A549 (cell line): ENCODE measurements at regions not wholly inside any gene's neighbourhood (a gene's known extent, or its start where the extent isn't known, plus 50 kb on each side); places are given as distances from the start of the nearest gene placed in this dataset.

Source experiments
- BHLHE40 ChIP-seq: IDR thresholded peaks from 2 replicates; pipeline ENCODE4 v1.6.1; 2012; ENCODE audit warnings: low read depth, low read length, inconsistent platforms
- EP300 ChIP-seq, 2 experiments: fragments of >200 bp; sonication (Bioruptor Twin); formaldehyde crosslinking; IDR thresholded peaks; 2 replicates in 1 of 2; 3 replicates in 1 of 2; pipeline ENCODE4 v1.6.1; 2016 to 2017
- MAFK ChIP-seq: fragments of 450-650 bp; IDR thresholded peaks from 2 replicates; pipeline ENCODE4 v1.6.1; 2014; ENCODE audit not compliant: partially characterized antibody
- MYC ChIP-seq: IDR thresholded peaks from 2 replicates; pipeline ENCODE4 v1.6.1; 2012; ENCODE audit warnings: mild to moderate bottlenecking, inconsistent platforms, low read length, improper control_type of control experiment, borderline replicate concordance
- PHF8 ChIP-seq: fragments of 200-600 bp; sonication (generic); IDR thresholded peaks from 2 replicates; pipeline ENCODE4 v1.6.1; 2016; ENCODE audit warnings: low read depth, mild to moderate bottlenecking, antibody characterized with exemption, moderate library complexity, borderline replicate concordance
- POLR2A ChIP-seq: IDR thresholded peaks from 2 replicates; pipeline ENCODE4 v1.6.1; 2012; ENCODE audit warnings: mild to moderate bottlenecking, low read length
- RARB ChIP-seq: fragments of 250-450 bp; sonication (Bioruptor Pico); IDR thresholded peaks from 2 replicates; pipeline ENCODE4 v1.8.0; 2021; ENCODE audit warnings: mild to moderate bottlenecking, moderate library complexity
- TF ChIP-seq, protein P1 (sequence below): fragments of 450-650 bp; IDR thresholded peaks from 2 replicates; pipeline ENCODE4 v1.6.1; 2014; ENCODE audit warnings: antibody characterized with exemption
- TF ChIP-seq, protein P2 (sequence below): fragments of >200 bp; sonication (Bioruptor Twin); formaldehyde crosslinking; IDR thresholded peaks from 3 replicates; pipeline ENCODE4 v1.5.1; 2016
- TF ChIP-seq, protein P3 (sequence below): fragments of 200-600 bp; sonication (generic); IDR thresholded peaks from 2 replicates; pipeline ENCODE4 v1.6.1; 2016; ENCODE audit warnings: antibody characterized with exemption, mild to moderate bottlenecking, moderate library complexity
- TF ChIP-seq, protein P4 (sequence below): IDR thresholded peaks from 2 replicates; pipeline ENCODE4 v1.6.1; 2012

DNA sequence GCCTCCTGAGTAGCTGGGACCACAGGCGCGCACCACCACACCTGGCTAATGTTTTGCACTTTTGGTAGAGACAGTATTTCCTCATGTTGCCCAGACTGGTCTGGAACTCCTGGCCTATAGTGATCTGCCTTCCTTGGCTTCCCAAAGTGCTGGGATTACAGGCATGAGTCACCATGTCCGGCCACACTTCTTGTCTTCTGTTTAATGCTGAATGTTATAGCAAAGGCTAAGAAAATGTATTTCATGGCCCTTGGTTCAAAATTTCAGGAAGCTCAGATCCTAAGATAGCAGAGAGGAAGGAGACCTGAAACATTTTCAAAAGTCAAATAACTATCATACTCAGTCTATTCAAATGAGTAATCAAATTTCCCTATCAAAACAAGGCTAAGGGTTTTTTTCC is 229.6 kb downstream of the BAMBI start:
- no peak for TF ChIP-seq POLR2A
- TF ChIP-seq MYC: no peak
- TF ChIP-seq, protein P1, sequence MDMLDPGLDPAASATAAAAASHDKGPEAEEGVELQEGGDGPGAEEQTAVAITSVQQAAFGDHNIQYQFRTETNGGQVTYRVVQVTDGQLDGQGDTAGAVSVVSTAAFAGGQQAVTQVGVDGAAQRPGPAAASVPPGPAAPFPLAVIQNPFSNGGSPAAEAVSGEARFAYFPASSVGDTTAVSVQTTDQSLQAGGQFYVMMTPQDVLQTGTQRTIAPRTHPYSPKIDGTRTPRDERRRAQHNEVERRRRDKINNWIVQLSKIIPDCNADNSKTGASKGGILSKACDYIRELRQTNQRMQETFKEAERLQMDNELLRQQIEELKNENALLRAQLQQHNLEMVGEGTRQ: no peak
- no peak for TF ChIP-seq BHLHE40
- TF ChIP-seq, protein P2, sequence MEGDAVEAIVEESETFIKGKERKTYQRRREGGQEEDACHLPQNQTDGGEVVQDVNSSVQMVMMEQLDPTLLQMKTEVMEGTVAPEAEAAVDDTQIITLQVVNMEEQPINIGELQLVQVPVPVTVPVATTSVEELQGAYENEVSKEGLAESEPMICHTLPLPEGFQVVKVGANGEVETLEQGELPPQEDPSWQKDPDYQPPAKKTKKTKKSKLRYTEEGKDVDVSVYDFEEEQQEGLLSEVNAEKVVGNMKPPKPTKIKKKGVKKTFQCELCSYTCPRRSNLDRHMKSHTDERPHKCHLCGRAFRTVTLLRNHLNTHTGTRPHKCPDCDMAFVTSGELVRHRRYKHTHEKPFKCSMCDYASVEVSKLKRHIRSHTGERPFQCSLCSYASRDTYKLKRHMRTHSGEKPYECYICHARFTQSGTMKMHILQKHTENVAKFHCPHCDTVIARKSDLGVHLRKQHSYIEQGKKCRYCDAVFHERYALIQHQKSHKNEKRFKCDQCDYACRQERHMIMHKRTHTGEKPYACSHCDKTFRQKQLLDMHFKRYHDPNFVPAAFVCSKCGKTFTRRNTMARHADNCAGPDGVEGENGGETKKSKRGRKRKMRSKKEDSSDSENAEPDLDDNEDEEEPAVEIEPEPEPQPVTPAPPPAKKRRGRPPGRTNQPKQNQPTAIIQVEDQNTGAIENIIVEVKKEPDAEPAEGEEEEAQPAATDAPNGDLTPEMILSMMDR: no peak
- no peak for TF ChIP-seq EP300 (IDR thresholded peaks at IDR 0.05)
- TF ChIP-seq, protein P3, sequence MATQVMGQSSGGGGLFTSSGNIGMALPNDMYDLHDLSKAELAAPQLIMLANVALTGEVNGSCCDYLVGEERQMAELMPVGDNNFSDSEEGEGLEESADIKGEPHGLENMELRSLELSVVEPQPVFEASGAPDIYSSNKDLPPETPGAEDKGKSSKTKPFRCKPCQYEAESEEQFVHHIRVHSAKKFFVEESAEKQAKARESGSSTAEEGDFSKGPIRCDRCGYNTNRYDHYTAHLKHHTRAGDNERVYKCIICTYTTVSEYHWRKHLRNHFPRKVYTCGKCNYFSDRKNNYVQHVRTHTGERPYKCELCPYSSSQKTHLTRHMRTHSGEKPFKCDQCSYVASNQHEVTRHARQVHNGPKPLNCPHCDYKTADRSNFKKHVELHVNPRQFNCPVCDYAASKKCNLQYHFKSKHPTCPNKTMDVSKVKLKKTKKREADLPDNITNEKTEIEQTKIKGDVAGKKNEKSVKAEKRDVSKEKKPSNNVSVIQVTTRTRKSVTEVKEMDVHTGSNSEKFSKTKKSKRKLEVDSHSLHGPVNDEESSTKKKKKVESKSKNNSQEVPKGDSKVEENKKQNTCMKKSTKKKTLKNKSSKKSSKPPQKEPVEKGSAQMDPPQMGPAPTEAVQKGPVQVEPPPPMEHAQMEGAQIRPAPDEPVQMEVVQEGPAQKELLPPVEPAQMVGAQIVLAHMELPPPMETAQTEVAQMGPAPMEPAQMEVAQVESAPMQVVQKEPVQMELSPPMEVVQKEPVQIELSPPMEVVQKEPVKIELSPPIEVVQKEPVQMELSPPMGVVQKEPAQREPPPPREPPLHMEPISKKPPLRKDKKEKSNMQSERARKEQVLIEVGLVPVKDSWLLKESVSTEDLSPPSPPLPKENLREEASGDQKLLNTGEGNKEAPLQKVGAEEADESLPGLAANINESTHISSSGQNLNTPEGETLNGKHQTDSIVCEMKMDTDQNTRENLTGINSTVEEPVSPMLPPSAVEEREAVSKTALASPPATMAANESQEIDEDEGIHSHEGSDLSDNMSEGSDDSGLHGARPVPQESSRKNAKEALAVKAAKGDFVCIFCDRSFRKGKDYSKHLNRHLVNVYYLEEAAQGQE: no peak
- TF ChIP-seq MAFK: no peak
- TF ChIP-seq RARB: no peak
- TF ChIP-seq, protein P4, sequence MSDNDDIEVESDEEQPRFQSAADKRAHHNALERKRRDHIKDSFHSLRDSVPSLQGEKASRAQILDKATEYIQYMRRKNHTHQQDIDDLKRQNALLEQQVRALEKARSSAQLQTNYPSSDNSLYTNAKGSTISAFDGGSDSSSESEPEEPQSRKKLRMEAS: no peak
- no peak for TF ChIP-seq PHF8
